ENCODE measurements at regions not wholly inside any gene's neighbourhood (a gene's known extent, or its start where the extent isn't known, plus 50 kb on each side); places are given as distances from the start of the nearest gene placed in this dataset.
"Not testable (repeated sequence)": the region's sequence is repeated elsewhere in the genome, so short reads cannot be mapped to it uniquely, and the experiment has no call there.

DNA sequence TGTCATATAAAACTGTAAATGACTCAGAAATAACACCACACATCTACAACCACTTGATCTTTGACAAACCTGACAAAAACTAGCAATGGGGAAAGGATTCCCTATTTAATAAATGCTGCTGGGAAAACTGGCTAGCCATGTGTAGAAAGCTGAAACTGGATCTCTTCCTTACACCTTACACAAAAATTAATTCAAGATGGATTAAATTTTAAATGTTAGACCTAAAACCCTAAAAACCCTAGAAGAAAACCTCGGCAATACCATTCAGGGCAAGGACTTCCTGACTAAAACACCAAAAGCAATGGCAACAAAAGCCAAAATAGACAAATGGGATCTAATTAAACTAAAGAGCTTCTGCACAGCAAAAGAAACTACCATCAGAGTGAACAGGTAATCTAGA lies 1315.3 kb upstream of the CNTN5 start:
- TF ChIP-seq, protein P1, sequence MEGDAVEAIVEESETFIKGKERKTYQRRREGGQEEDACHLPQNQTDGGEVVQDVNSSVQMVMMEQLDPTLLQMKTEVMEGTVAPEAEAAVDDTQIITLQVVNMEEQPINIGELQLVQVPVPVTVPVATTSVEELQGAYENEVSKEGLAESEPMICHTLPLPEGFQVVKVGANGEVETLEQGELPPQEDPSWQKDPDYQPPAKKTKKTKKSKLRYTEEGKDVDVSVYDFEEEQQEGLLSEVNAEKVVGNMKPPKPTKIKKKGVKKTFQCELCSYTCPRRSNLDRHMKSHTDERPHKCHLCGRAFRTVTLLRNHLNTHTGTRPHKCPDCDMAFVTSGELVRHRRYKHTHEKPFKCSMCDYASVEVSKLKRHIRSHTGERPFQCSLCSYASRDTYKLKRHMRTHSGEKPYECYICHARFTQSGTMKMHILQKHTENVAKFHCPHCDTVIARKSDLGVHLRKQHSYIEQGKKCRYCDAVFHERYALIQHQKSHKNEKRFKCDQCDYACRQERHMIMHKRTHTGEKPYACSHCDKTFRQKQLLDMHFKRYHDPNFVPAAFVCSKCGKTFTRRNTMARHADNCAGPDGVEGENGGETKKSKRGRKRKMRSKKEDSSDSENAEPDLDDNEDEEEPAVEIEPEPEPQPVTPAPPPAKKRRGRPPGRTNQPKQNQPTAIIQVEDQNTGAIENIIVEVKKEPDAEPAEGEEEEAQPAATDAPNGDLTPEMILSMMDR (IDR thresholded peaks at IDR 0.05 in 4 of 5, conservative IDR thresholded peaks at IDR 0.05 in 1 of 5): not testable (repeated sequence)
- TF ChIP-seq POLR2A (IDR thresholded peaks at IDR 0.05): not testable (repeated sequence)

Data from gastrocnemius medialis (tissue), 4 donors.